ENCODE measurements at regions not wholly inside any gene's neighbourhood (a gene's known extent, or its start where the extent isn't known, plus 50 kb on each side); places are given as distances from the start of the nearest gene placed in this dataset.
"Not testable (repeated sequence)": the region's sequence is repeated elsewhere in the genome, so short reads cannot be mapped to it uniquely, and the experiment has no call there.

- intact Hi-C loops (cut with DNase I), result no loop called here
- ATAC-seq (no peak), DNase-seq (no peak)
- H3K9me3 ChIP-seq (ENCODE audit: control insufficient read depth, low read length), result peaks cover 2% of the 10 kb centered on the region
- no peak overlapping the region for H3K27ac ChIP-seq (ENCODE audit: low read length)
- no peaks in the 10 kb centered on the region for H3K27me3 ChIP-seq (ENCODE audit: control insufficient read depth, insufficient read depth)
- no peaks in the 10 kb centered on the region for H3K4me1 ChIP-seq (ENCODE audit: control insufficient read depth, insufficient read depth, low read length)
- no peak overlapping the region for H3K4me3 ChIP-seq (ENCODE audit: low read length)
- WGBS, result 84% methylated on average over 2 of the region's 2 CpGs
Observed at GRCh38 chr16:86261379-86261778, 248.9 kb upstream of the FOXF1 start.

- H3K27ac ChIP-seq (ENCODE audit: low read length); H3K4me3 ChIP-seq (ENCODE audit: low read length); H3K9me3 ChIP-seq (ENCODE audit: control insufficient read depth, low read length); H3K4me1 ChIP-seq (ENCODE audit: control insufficient read depth, insufficient read depth, low read length); H3K27me3 ChIP-seq (ENCODE audit: control insufficient read depth, insufficient read depth); intact Hi-C loops (cut with DNase I); ATAC-seq; DNase-seq: not testable (repeated sequence)
- 86% methylated on average over 2 of the region's 3 CpGs for WGBS
Observed at GRCh38 chr16:86267657-86268056, 242.7 kb upstream of the FOXF1 start.

- intact Hi-C loops (cut with DNase I), result no loop called here
- H3K9me3 ChIP-seq (ENCODE audit: control insufficient read depth, low read length), result peaks cover 2% of the 10 kb centered on the region
- no peaks in the 10 kb centered on the region for H3K4me1 ChIP-seq (ENCODE audit: control insufficient read depth, insufficient read depth, low read length)
- H3K27ac ChIP-seq (ENCODE audit: low read length), result no peak overlapping the region
- no peak overlapping the region for H3K4me3 ChIP-seq (ENCODE audit: low read length)
- H3K27me3 ChIP-seq (ENCODE audit: control insufficient read depth, insufficient read depth), result no peaks in the 10 kb centered on the region
- 50% methylated on average over 7 of the region's 7 CpGs for WGBS
- ATAC-seq, result no peak
- no peak for DNase-seq
Observed at GRCh38 chr16:86270696-86271095, 239.6 kb upstream of the FOXF1 start.

- no peak overlapping the region for H3K27ac ChIP-seq (ENCODE audit: low read length)
- H3K4me3 ChIP-seq (ENCODE audit: low read length), result no peak overlapping the region
- intact Hi-C loops (cut with DNase I), result no loop called here
- no peak for ATAC-seq
- peaks cover 2% of the 10 kb centered on the region for H3K9me3 ChIP-seq (ENCODE audit: control insufficient read depth, low read length)
- H3K4me1 ChIP-seq (ENCODE audit: control insufficient read depth, insufficient read depth, low read length), result no peaks in the 10 kb centered on the region
- WGBS, result 95% methylated on average over 1 of the region's 1 CpG
- no peaks in the 10 kb centered on the region for H3K27me3 ChIP-seq (ENCODE audit: control insufficient read depth, insufficient read depth)
- no peak for DNase-seq
Observed at GRCh38 chr16:86272744-86273143, 237.6 kb upstream of the FOXF1 start.

GRCh38 chr16:86277221-86277620, 233.1 kb upstream of the FOXF1 start:
- DNase-seq (no peak), ATAC-seq (no peak)
- intact Hi-C loops (cut with DNase I), result no loop called here
- WGBS, result 46% methylated on average over 3 of the region's 3 CpGs
- H3K9me3 ChIP-seq (ENCODE audit: control insufficient read depth, low read length), result peaks cover 2% of the 10 kb centered on the region
- H3K27ac ChIP-seq (ENCODE audit: low read length), result no peak overlapping the region
- no peaks in the 10 kb centered on the region for H3K4me1 ChIP-seq (ENCODE audit: control insufficient read depth, insufficient read depth, low read length)
- no peaks in the 10 kb centered on the region for H3K27me3 ChIP-seq (ENCODE audit: control insufficient read depth, insufficient read depth)
- H3K4me3 ChIP-seq (ENCODE audit: low read length), result no peak overlapping the region

GRCh38 chr16:86277859-86278258, 232.5 kb upstream of the FOXF1 start:
- H3K4me3 ChIP-seq (ENCODE audit: low read length); ATAC-seq; H3K27ac ChIP-seq (ENCODE audit: low read length); H3K27me3 ChIP-seq (ENCODE audit: control insufficient read depth, insufficient read depth); H3K9me3 ChIP-seq (ENCODE audit: control insufficient read depth, low read length); intact Hi-C loops (cut with DNase I); H3K4me1 ChIP-seq (ENCODE audit: control insufficient read depth, insufficient read depth, low read length); DNase-seq: not testable (repeated sequence)
- 77% methylated on average over 4 of the region's 4 CpGs for WGBS

GRCh38 chr16:86281421-86281820, 228.9 kb upstream of the FOXF1 start:
- intact Hi-C loops (cut with DNase I), result no loop called here
- Histone ChIP-seq H3K27ac (ENCODE audit: low read length) (no peak overlapping the region), H3K9me3 (ENCODE audit: control insufficient read depth, low read length) (no peaks in the 10 kb centered on the region), H3K4me3 (ENCODE audit: low read length) (no peak overlapping the region), H3K4me1 (ENCODE audit: control insufficient read depth, insufficient read depth, low read length) (no peaks in the 10 kb centered on the region), H3K27me3 (ENCODE audit: control insufficient read depth, insufficient read depth) (no peaks in the 10 kb centered on the region)
- DNase-seq (no peak), ATAC-seq (no peak)
- whole genome bisulfite sequencing, result 73% methylated on average over 12 of the region's 12 CpGs

- no peak overlapping the region for H3K27ac ChIP-seq (ENCODE audit: low read length)
- no peaks in the 10 kb centered on the region for H3K4me1 ChIP-seq (ENCODE audit: control insufficient read depth, insufficient read depth, low read length)
- ATAC-seq (no peak), DNase-seq (no peak)
- 68% methylated on average over 5 of the region's 5 CpGs for WGBS
- H3K27me3 ChIP-seq (ENCODE audit: control insufficient read depth, insufficient read depth), result no peaks in the 10 kb centered on the region
- H3K9me3 ChIP-seq (ENCODE audit: control insufficient read depth, low read length), result no peaks in the 10 kb centered on the region
- intact Hi-C loops (cut with DNase I), result no loop called here
- H3K4me3 ChIP-seq (ENCODE audit: low read length), result no peak overlapping the region
Observed at GRCh38 chr16:86283944-86284343, 226.4 kb upstream of the FOXF1 start.

GRCh38 chr16:86285421-86285820, 224.9 kb upstream of the FOXF1 start:
- no peak overlapping the region for H3K27ac ChIP-seq (ENCODE audit: low read length)
- H3K27me3 ChIP-seq (ENCODE audit: control insufficient read depth, insufficient read depth), result no peaks in the 10 kb centered on the region
- ATAC-seq, result no peak
- no peaks in the 10 kb centered on the region for H3K9me3 ChIP-seq (ENCODE audit: control insufficient read depth, low read length)
- no peak for DNase-seq
- H3K4me1 ChIP-seq (ENCODE audit: control insufficient read depth, insufficient read depth, low read length), result no peaks in the 10 kb centered on the region
- no peak overlapping the region for H3K4me3 ChIP-seq (ENCODE audit: low read length)
- WGBS, result 29% methylated on average over 6 of the region's 6 CpGs
- intact Hi-C loops (cut with DNase I), result no loop called here

- no peak for DNase-seq
- no peak overlapping the region for H3K4me3 ChIP-seq (ENCODE audit: low read length)
Observed at GRCh38 chr16:86285938-86286921, 224.1 kb upstream of the FOXF1 start.

GRCh38 chr16:86286991-86287663, 223.2 kb upstream of the FOXF1 start:
- DNase-seq, result no peak
- ATAC-seq, result no peak
- H3K27ac ChIP-seq (ENCODE audit: low read length), result no peak overlapping the region
- H3K9me3 ChIP-seq (ENCODE audit: control insufficient read depth, low read length), result no peaks in the 10 kb centered on the region
- WGBS, result 2% methylated on average over 49 of the region's 49 CpGs
- no peak overlapping the region for H3K4me3 ChIP-seq (ENCODE audit: low read length)
- intact Hi-C loops (cut with DNase I), result no loop called here
- no peaks in the 10 kb centered on the region for H3K4me1 ChIP-seq (ENCODE audit: control insufficient read depth, insufficient read depth, low read length)
- no peaks in the 10 kb centered on the region for H3K27me3 ChIP-seq (ENCODE audit: control insufficient read depth, insufficient read depth)

More at GRCh38 chr16:86285938-86286921, 224.1 kb upstream of the FOXF1 start:
- peak in 1 of 2 donors; percentile 24 for ATAC-seq
- Histone ChIP-seq H3K27me3 (ENCODE audit: control insufficient read depth, insufficient read depth) (no peaks in the 10 kb centered on the region), H3K4me1 (ENCODE audit: control insufficient read depth, insufficient read depth, low read length) (no peaks in the 10 kb centered on the region), H3K27ac (ENCODE audit: low read length) (no peak overlapping the region), H3K9me3 (ENCODE audit: control insufficient read depth, low read length) (no peaks in the 10 kb centered on the region)
- intact Hi-C loops (cut with DNase I), result no loop called here
- WGBS, result 8% methylated on average over 55 of the region's 55 CpGs

Measured in right cardiac atrium (tissue), 5 donors.